SK-N-SH (cell line): ENCODE measurements at regions not wholly inside any gene's neighbourhood (a gene's known extent, or its start where the extent isn't known, plus 50 kb on each side); places are given as distances from the start of the nearest gene placed in this dataset.

Experiments used
- CTCF ChIA-PET: fragments of 300-600, 350-600 bp; formaldehyde crosslinking; extraction: SDS; loops from one replicate; lab custom pipeline; 2021; lab: Yijun Ruan, JAX
- POLR2A ChIA-PET: fragments of 350-600 bp; sonication (Branson Sonifier 250); formaldehyde crosslinking; extraction: SDS; loops from one replicate; lab custom pipeline; 2020; ENCODE audit warnings: antibody characterized with exemption, inconsistent platforms; lab: Yijun Ruan, JAX
- DNase-seq: peaks from one replicate; pipeline ENCODE4 v3.0.0; 2012
- H2AFZ ChIP-seq: fragments of 200-600 bp; sonication (generic); 2 replicates; pipeline ENCODE4 v1.8.1; 2016; ENCODE audit warnings: antibody characterized with exemption, mild to moderate bottlenecking, low read depth
- H3F3A ChIP-seq: fragments of 200-600 bp; sonication (generic); replicated peaks from 2 replicates; pipeline ENCODE3; 2016; ENCODE audit warnings: antibody characterized with exemption, mild to moderate bottlenecking; ENCODE audit not compliant: insufficient read depth
- H3K27ac ChIP-seq, 2 experiments: fragments of 200-500 bp in 1 of 2; fragments of 200-600 bp in 1 of 2; sonication (Bioruptor generic) in 1 of 2; sonication (generic), shearing (Covaris generic) in 1 of 2; 2 replicates each; pipeline versions ENCODE4 v1.5.1 to v1.6.1; 2014 to 2016; ENCODE audit warnings: low read depth in 2 of 2, inconsistent platforms in 1 of 2, low read length in 1 of 2, mild to moderate bottlenecking in 1 of 2, mixed read lengths in 1 of 2
- H3K27me3 ChIP-seq: fragments of 200-600 bp; sonication (generic), shearing (Covaris generic); 2 replicates; pipeline ENCODE4 v1.6.1; 2016; ENCODE audit warnings: mixed run types; ENCODE audit not compliant: insufficient read depth
- H3K36me3 ChIP-seq, 2 experiments: fragments of 200-500 bp in 1 of 2; fragments of 200-600 bp in 1 of 2; sonication (Bioruptor generic) in 1 of 2; sonication (generic) in 1 of 2; replicated peaks in 1 of 2; 2 replicates each; pipeline versions ENCODE3 to v1.5.1; 2014 to 2016; ENCODE audit warnings: low read length in 1 of 2, mild to moderate bottlenecking in 1 of 2; ENCODE audit not compliant: insufficient read depth in 2 of 2, control insufficient read depth in 1 of 2
- H3K4me1 ChIP-seq, 2 experiments: fragments of 200-500 bp in 1 of 2; fragments of 200-600 bp in 1 of 2; sonication (Bioruptor generic) in 1 of 2; sonication (generic), shearing (Covaris generic) in 1 of 2; 2 replicates each; pipeline versions ENCODE4 v1.5.1 to v1.6.1; 2014 to 2016; ENCODE audit warnings: low read depth in 1 of 2, low read length in 1 of 2, mixed run types in 1 of 2; ENCODE audit not compliant: insufficient read depth in 2 of 2, control insufficient read depth in 1 of 2
- H3K4me2 ChIP-seq: fragments of 200-600 bp; sonication (generic), shearing (Covaris generic); 2 replicates; pipeline ENCODE4 v1.6.1; 2017; ENCODE audit warnings: mixed run types
- H3K4me3 ChIP-seq, 2 experiments: fragments of 200-500 bp in 1 of 2; fragments of 200-600 bp in 1 of 2; sonication (Bioruptor generic) in 1 of 2; sonication (generic), shearing (Covaris generic) in 1 of 2; 2 replicates each; pipeline versions ENCODE4 v1.5.1 to v1.8.1; 2014 to 2016; ENCODE audit warnings: low read depth in 2 of 2, inconsistent platforms in 1 of 2, low read length in 1 of 2, mild to moderate bottlenecking in 1 of 2, mixed read lengths in 1 of 2, moderate library complexity in 1 of 2
- H3K79me2 ChIP-seq: fragments of 200-600 bp; sonication (generic); 2 replicates; pipeline ENCODE4 v1.8.1; 2017; ENCODE audit warnings: mild to moderate bottlenecking; ENCODE audit not compliant: insufficient read depth
- H3K9ac ChIP-seq: fragments of 200-600 bp; sonication (generic); 2 replicates; pipeline ENCODE4 v1.6.1; 2017; ENCODE audit warnings: mixed run types
- H3K9me2 ChIP-seq: fragments of 200-600 bp; sonication (generic); 2 replicates; pipeline ENCODE4 v1.6.1; 2017; ENCODE audit warnings: mixed run types
- H3K9me3 ChIP-seq: fragments of 200-600 bp; sonication (generic); 2 replicates; pipeline ENCODE4 v1.6.1; 2017; ENCODE audit warnings: mixed run types, mild to moderate bottlenecking, moderate library complexity
- H4K20me1 ChIP-seq: fragments of 200-600 bp; sonication (generic); 2 replicates; pipeline ENCODE4 v1.6.1; 2017; ENCODE audit warnings: mild to moderate bottlenecking, mixed run types; ENCODE audit not compliant: insufficient read depth
- EZH2phosphoT487 ChIP-seq: fragments of 200-600 bp; sonication (generic); IDR thresholded peaks from 2 replicates; pipeline ENCODE4 v1.6.1; 2017; ENCODE audit warnings: low read depth, mixed run types, mild to moderate bottlenecking, antibody characterized with exemption, moderate library complexity, borderline replicate concordance
- GABPA ChIP-seq: IDR thresholded peaks from 2 replicates; pipeline ENCODE4 v1.4.0; 2012; ENCODE audit warnings: low read depth, mild to moderate bottlenecking
- GATA2 ChIP-seq: sonication (generic); formaldehyde crosslinking; IDR thresholded peaks from 2 replicates; pipeline ENCODE4 v1.5.0; 2020; ENCODE audit warnings: mild to moderate bottlenecking, missing genetic modification reagents
- MAX ChIP-seq: IDR thresholded peaks from 2 replicates; pipeline ENCODE4 v1.4.0; 2012; ENCODE audit warnings: low read depth
- POLR2AphosphoS5 ChIP-seq: IDR thresholded peaks from 2 replicates; pipeline ENCODE4 v1.6.1; 2012; ENCODE audit warnings: low read depth, low read length
- RCOR1 ChIP-seq: fragments of 150-350 bp; IDR thresholded peaks from 2 replicates; pipeline ENCODE4 v1.6.1; 2017; ENCODE audit warnings: antibody characterized with exemption, low read length
- REST ChIP-seq: IDR thresholded peaks from 2 replicates; pipeline ENCODE4 v1.6.1; 2012; ENCODE audit warnings: mild to moderate bottlenecking, low read depth, low read length, moderate library complexity
- RXRA ChIP-seq: IDR thresholded peaks from 2 replicates; pipeline ENCODE4 v1.4.0; 2012; ENCODE audit warnings: low read depth, mild to moderate bottlenecking, borderline replicate concordance
- SIN3A ChIP-seq: IDR thresholded peaks from 2 replicates; pipeline ENCODE4 v1.6.1; 2012; ENCODE audit warnings: low read depth, mild to moderate bottlenecking, low read length, moderate library complexity, borderline replicate concordance
- SMC3 ChIP-seq: IDR thresholded peaks from 2 replicates; pipeline ENCODE4 v1.6.1; 2012; ENCODE audit warnings: low read depth, low read length, improper control_type of control experiment
- TAF1 ChIP-seq: IDR thresholded peaks from 2 replicates; pipeline ENCODE4 v1.6.1; 2012; ENCODE audit warnings: low read depth, mild to moderate bottlenecking, low read length, moderate library complexity, borderline replicate concordance
- YY1 ChIP-seq: IDR thresholded peaks from 2 replicates; pipeline ENCODE4 v1.4.0; 2012; ENCODE audit warnings: low read depth, mild to moderate bottlenecking
- WGBS: methylation state at CpG from one replicate; pipeline ENCODE4 v1.1.6; 2017; ENCODE audit warnings: low lambda C conversion rate; 5-methylcytosine and 5-hydroxymethylcytosine counted together
- TF ChIP-seq, protein P1 (sequence below): fragments of 200-600 bp; sonication (generic); IDR thresholded peaks from 2 replicates; pipeline ENCODE4 v1.6.1; 2017; ENCODE audit warnings: antibody characterized with exemption, mild to moderate bottlenecking, moderate library complexity

DNA sequence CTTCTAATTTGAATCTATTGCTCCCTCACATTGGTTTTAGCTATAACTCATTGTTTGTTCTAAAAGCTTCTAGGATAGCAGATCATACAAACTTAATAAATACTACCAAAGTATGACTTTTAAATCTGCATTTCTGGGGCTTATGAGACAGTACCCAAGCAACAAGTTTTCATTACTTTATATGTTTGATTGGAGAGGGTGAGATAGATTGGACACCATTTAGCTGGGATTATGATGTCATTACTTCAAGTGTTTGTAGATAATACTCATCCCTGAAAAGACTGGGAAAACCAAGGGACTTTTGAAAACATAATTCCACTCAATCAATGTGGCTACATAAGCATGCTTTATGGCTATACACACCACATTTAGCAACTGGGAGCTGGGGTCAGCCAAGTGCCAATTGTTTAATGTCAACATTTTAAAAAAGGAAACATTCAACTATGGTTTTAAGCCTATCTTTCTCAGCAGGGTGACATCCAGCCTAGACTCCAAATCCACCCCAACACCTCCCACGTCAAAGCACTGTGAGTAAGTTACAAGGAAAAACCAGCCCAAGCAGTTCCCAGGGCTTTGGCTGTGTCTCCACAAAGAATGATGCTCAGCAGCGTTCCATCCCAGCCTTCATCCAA lies 119.9 kb downstream of the ETAA1 start:
- CTCF ChIA-PET = interaction anchor here (0.5 to 1.5 kb wide), 3 partner anchors 9 to 259 kb away, joined by 3 to 4 read pairs (median 3); no protein-coding TSS in a partner anchor

More for the DNA sequence above, 119.9 kb downstream of the ETAA1 start:
- H3K79me2 ChIP-seq = no peaks in the 10 kb centered on the region
- no peak for TF ChIP-seq RCOR1
- TF ChIP-seq YY1 = no peak
- TF ChIP-seq REST = no peak
- no peak for TF ChIP-seq TAF1
- no peak for TF ChIP-seq EZH2phosphoT487
- no peak for TF ChIP-seq MAX
- no peak for TF ChIP-seq POLR2AphosphoS5
- TF ChIP-seq SMC3 = no peak
- TF ChIP-seq, protein P1, sequence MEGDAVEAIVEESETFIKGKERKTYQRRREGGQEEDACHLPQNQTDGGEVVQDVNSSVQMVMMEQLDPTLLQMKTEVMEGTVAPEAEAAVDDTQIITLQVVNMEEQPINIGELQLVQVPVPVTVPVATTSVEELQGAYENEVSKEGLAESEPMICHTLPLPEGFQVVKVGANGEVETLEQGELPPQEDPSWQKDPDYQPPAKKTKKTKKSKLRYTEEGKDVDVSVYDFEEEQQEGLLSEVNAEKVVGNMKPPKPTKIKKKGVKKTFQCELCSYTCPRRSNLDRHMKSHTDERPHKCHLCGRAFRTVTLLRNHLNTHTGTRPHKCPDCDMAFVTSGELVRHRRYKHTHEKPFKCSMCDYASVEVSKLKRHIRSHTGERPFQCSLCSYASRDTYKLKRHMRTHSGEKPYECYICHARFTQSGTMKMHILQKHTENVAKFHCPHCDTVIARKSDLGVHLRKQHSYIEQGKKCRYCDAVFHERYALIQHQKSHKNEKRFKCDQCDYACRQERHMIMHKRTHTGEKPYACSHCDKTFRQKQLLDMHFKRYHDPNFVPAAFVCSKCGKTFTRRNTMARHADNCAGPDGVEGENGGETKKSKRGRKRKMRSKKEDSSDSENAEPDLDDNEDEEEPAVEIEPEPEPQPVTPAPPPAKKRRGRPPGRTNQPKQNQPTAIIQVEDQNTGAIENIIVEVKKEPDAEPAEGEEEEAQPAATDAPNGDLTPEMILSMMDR = no peak
- no peak for TF ChIP-seq GABPA
- TF ChIP-seq GATA2 (CRISPR knock-in tag) = no peak
- no peak for TF ChIP-seq RXRA
- TF ChIP-seq SIN3A = no peak
- no peaks in the 10 kb centered on the region for H3F3A ChIP-seq
- peaks cover 0 to 2% of the 10 kb centered on the region in 2 experiments; a peak in 1 of 4 replicates for H3K4me1 ChIP-seq
- DNase-seq = no peak
- no peak overlapping the region for H3K9ac ChIP-seq
- no peaks in the 10 kb centered on the region for H3K36me3 ChIP-seq
- H2AFZ ChIP-seq = no peak overlapping the region
- no peak overlapping the region for H3K4me2 ChIP-seq
- H3K9me3 ChIP-seq = no peaks in the 10 kb centered on the region
- WGBS = 56% methylated on average over 2 of the region's 2 CpGs
- POLR2A ChIA-PET = no interaction called here
- H3K9me2 ChIP-seq = no peaks in the 10 kb centered on the region
- no peak overlapping the region; a peak in 1 of 4 replicates for H3K27ac ChIP-seq
- H3K4me3 ChIP-seq = no peak overlapping the region
- H3K27me3 ChIP-seq = no peaks in the 10 kb centered on the region
- no peaks in the 10 kb centered on the region for H4K20me1 ChIP-seq
